NCI-H446 (cell line): ENCODE measurements at regions not wholly inside any gene's neighbourhood (a gene's known extent, or its start where the extent isn't known, plus 50 kb on each side); places are given as distances from the start of the nearest gene placed in this dataset.

ENCODE experiments used
- DNase-seq, 2 experiments: peaks; one replicate each; lab custom pipeline; 2025; lab: John Stamatoyannopoulos, UW

- DNase-seq: no peak
These were observed 517.8 kb downstream of the MIAT start for GRCh38 chr22:27175021-27175838.

DNA sequence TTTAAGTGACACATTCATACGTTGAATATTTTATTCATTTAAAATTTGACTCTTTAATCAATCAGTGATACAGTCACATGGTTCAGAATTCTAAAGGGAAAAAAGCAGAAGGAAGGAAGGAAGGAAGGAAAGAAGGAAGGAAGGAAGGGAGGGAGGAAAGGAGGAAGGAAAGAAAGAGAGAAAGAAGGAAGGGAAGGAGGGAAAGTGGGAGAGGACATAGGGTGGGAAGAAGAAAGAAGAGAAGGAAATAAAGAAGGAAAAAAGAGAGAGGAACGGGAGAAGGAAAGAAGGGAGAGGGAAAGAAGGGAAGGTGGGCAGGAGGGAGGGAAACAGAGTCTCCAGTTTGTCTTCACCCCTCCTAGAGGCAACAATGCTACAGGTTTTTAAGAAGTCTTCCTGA, 518.6 kb downstream of the MIAT start:
- no peak for DNase-seq

GRCh38 chr22:27179161-27179560, 521.8 kb downstream of the MIAT start:
- DNase-seq: peak in 1 of 2 experiments; percentile 57

DNA sequence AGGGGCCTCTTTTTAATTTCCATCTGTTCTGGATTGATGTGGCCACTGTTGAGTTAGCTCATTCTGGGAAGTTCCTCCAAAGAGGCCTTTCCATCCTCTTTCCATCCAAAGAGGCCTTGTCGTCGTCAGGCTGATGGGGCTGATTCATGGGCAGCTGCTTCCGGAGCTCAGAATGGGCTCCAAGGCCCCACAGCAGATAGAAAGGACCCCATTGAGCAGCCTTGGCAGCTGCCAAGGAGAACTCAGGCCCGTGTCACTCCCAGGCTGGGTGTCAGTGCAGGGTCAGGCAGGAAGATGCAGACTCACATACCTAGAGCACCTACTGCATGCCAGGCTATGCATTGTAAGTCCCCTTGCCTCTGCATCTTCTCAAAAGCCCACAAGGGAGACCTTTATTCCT, 524.1 kb downstream of the MIAT start:
- DNase-seq: no peak

DNA sequence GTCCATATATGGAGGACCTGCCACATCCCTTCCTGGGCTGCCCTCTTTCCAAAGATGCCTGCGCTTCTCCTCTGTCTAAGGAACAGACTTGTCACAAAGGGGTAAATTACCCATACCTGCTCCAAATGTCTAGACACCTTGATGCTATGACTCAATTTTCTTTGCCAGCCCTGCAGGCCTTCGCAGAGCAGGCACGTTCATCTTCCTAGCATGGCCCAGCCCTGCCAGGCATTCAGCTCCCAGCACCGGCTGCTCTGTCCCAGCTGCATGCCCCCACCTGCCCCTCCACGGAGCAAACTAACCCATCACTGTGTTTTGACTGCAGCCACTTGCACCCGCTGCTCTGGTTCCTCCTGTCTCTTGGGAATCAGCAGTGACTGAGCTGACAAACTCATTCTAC, 526.1 kb downstream of the MIAT start:
- no peak for DNase-seq

- DNase-seq: no peak
These were observed 527.8 kb downstream of the MIAT start for GRCh38 chr22:27185099-27185709.

- peak; percentile 55 to 86 for DNase-seq
These were observed 528.4 kb downstream of the MIAT start for GRCh38 chr22:27185760-27186302.

- no peak for DNase-seq
These were observed 529.3 kb downstream of the MIAT start for GRCh38 chr22:27186643-27187042.

DNA sequence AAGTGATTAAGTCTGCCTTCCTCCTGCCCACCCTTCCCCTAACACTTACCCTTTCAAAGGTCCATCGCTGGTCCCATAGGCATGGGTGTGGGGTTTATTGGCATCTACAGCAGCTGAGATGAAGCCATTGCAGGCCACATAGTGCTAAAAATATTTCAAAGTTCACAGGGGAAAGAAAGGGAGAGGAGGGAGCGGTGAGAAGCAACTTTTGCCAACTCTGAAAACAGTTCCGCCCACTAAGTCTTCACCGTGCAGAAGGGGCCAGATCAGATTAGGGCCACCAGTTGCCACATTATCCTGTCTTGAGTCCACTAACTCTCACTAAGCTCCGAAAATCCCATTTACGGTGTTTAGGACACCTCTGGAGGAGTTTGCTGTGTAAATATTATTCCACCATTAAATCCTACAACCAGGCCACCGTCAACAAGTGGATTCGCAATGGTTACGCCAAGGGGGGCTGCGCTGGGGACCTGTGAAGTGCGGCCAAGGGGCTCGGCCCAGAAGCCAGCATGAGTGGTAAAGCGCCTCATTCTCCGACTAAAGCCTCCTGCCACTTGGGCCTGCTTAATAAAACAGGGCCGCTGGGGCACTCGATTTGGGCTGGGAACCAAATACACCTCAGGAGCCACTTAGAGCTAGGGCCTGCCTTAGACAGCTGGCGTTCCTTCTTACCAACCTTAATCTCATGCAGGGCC, 534.9 kb downstream of the MIAT start:
- DNase-seq: no peak

DNA sequence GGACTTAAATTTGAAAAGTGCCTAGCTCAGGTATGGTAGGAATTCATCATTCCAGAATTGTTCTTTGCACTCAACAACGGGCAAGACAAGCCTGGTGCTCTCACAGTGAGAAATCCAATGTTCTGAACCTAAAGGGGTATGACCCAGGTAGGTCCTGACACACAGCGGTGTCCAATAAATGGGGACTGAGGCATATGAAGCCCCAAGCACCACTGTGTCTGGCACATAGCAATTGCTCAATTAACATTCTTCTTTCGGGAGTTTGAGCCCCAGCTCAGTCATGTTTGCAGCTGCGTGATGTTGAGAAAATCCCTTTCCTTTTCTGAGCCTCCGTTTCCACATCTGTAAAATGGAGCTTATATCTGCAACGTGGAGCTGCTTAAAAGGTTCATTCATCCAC, 535.8 kb downstream of the MIAT start:
- DNase-seq: no peak

DNA sequence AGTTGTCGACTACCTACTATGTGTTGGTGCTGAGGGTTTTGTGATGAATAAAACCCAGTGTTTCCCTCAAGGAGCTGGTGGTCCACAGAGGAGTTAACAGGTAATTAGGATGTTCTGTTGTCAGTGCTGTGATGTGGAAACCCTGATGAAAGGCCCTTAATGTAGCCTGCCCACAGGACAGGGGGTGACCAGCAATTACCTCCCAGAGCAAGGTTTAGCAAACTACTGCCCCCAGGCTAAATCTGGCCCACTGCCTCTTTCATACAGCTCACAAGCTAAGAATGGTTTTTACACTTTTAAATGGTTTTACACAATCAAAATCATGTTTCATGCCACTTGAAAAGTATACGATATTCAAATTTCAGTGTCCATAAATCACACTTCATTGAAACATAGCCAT, 536.2 kb downstream of the MIAT start:
- DNase-seq: no peak

DNA sequence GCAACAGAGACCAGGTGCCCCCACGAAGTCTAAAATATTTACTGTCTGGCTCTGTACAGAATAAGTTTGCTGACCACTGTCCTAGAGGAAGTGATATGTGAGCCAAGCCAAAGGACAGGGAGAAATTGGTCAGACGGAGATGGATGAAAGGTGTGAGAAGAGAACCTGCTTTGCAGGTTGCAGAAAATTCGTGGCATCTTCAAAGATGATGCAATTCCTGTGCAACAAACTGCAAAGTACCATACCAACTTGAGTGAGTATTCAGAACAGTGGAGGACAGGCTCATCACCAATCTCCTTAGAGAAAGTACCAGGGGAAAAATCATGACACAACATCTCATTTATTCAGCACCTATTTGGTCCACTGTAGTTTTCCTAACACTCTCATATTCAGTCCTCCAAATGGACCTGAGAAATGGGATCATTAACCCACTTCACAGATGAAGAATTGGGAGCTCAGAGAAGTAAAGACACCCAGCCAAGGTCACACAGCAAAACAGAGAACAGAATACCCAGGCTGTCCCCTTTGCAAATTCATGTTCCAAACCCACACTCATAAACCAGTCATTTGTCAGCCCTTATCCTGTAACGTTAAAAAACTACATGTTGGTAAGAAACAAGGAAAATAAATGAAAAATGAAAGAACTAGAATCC, 536.8 kb downstream of the MIAT start:
- DNase-seq: no peak

DNA sequence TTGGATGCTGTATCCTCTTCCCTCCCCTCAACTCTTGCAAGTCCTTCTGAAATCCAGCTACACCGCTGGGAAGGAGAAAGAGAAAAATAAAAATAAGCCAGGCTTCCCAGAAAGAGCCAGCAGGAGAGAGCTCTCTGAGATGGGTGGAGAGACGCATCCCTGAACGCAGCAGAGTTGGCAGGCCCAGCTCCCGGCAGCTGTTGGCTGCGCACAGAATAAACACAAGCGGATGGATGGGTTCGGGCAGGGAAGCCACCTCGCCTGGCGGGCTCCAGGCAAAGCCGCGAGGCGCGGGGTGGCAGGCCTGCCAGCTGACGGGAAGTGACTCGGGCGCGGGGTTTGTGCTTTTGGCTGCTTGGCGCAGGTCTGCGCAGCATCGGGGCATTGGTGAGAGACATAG, 537.7 kb downstream of the MIAT start:
- DNase-seq: peak; percentile 95 to 97

GRCh38 chr22:27195494-27195893, 538.1 kb downstream of the MIAT start:
- no peak for DNase-seq

- DNase-seq: peak in 1 of 2 experiments; percentile 80
These were observed 539.2 kb downstream of the MIAT start for GRCh38 chr22:27196606-27197005.

DNA sequence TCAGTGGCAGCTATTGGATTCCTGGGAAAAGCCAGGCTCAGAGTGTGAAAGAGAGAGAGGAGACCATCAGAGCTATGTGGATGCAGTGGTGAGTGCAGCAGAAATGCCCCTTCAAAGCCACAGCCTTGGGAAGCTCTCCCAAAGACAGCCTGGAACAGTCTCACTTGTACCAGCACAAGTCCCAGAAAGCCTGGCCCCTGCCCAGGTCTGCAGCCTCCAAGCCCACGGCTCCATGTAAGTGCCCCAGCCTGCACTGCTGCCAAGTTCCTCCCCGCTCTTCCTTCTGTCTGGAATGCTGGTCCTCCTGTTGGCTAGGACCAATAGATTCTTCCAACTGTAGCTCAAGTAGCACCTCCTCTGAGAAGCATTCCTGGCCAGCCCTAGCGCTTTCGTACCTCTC, 539.7 kb downstream of the MIAT start:
- DNase-seq: peak; percentile 88 to 96

DNA sequence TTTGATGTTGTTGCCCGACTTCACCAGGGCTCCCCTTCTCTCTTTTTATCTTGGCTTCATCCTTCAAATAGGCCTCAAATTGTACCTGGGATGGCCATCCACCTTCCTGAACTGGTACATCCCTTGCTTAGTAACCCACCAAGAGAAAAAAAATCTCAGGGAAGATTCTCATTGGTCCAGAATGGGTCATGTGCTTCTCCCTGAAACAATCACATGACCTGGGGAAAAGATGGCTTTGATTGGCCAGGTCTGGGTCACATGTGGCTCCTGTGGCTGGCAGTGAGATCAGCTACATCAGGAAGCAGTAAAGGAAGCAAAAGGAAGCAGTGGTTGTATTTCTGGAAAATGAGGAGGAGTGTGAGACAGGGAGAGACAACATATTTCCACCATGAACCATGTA, 540.2 kb downstream of the MIAT start:
- DNase-seq: no peak

DNA sequence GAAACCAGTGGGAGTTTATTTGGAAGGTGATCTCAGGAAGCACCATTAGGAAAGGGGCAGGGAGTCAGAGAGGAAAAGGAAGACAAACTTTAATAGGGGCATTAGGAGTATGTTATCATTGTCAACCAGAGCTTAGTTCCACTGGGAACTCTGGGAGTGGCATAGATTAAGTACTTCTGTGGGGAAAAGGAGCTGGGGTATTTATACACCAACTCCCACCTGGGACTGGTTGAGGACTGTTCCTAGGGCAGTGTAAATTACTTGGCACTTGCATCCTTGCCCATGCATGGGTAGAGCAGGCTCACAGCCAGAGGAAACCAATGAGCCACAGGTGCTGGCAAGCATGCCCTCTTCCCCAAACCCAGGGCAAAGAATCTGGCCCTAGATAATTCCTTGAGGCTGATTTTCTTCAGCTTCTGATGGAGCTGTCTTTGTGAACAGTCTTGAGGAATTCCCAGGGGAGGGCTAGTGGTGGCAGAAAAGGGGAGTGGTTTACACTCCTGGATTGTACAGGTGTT, 541.2 kb downstream of the MIAT start:
- peak in 1 of 2 experiments; percentile 31 for DNase-seq

DNA sequence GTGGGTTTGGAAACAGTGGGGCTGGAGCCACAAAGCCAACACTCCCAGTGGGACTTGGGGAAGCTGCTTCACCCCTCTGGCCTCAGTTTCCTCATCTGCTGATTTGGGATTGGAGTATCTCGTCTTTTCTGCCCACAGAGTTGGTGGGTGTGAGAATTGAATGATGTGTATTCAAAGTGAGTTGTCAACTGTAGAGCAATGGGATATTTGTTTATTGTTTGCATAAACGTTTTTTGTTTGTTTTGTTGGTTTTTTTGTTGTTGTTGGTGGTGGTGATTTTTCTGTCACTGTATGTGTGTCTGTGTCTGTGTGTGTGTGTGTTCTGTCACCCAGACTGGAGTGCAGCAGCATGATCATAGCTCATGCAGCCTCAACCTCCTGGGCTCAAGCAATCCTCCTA, 542.0 kb downstream of the MIAT start:
- DNase-seq: no peak

DNA sequence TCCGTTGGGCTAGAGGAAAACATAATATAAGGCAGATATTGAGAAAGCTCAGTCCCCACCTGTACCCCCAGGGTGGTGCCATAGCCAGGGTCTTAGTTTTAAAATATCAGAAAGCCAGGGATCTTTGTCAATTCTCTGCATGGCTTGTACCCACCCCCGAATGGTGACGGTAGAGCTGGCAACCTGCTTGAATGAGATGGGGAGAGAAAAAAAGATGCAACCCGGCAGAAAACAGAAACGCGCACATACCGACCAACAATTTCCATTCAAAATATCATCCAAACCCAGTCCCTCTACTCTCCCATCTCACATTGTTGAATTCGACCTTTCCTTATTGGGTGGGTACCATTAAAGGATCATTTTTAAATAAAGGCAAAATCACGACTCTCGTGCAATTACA, 543.9 kb downstream of the MIAT start:
- DNase-seq: no peak

GRCh38 chr22:27201741-27202140, 544.4 kb downstream of the MIAT start:
- DNase-seq: no peak

DNA sequence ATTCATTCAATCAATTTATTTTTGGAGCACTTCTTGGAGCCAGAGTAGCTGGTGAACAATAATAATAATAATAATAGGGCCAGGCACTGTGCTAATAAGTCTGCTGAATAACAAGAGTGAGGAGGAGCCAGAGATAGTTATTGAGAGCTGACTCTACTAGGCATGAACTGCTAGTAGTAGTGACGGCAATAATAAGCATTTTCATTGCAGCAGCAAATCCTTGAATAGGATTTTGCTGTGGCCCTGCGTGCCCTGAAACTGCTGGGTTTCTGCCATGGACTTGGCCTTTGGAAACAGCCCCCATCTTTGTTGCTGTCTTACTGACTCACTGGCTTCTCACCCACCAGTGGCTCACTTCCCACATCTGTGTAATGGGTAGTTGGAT, 545.9 kb downstream of the MIAT start:
- DNase-seq: no peak
